PFSK-1 (cell line): ENCODE measurements at regions not wholly inside any gene's neighbourhood (a gene's known extent, or its start where the extent isn't known, plus 50 kb on each side); places are given as distances from the start of the nearest gene placed in this dataset.

Experiments used
- FOXP2 ChIP-seq: optimal IDR thresholded peaks from 2 replicates; pipeline ENCODE3; 2011; ENCODE audit warnings: borderline replicate concordance, control low read depth, inconsistent platforms; ENCODE audit not compliant: insufficient read depth; ENCODE audit errors: extremely low read length, extremely low read depth
- POLR2AphosphoS5 ChIP-seq: IDR thresholded peaks from 2 replicates; pipeline ENCODE4 v1.6.1; 2012; ENCODE audit warnings: low read depth, mild to moderate bottlenecking, control low read depth, low read length, moderate library complexity
- SIN3A ChIP-seq: IDR thresholded peaks from 2 replicates; pipeline ENCODE4 v1.6.1; 2012; ENCODE audit warnings: mild to moderate bottlenecking, low read length, moderate library complexity, borderline replicate concordance; ENCODE audit not compliant: insufficient read depth
- TAF1 ChIP-seq: IDR thresholded peaks from 2 replicates; pipeline ENCODE4 v1.6.1; 2012; ENCODE audit warnings: low read length, control low read depth, borderline replicate concordance; ENCODE audit not compliant: insufficient read depth
- TF ChIP-seq, protein P1 (sequence below), 2 experiments: IDR thresholded peaks; 2 replicates each; pipeline versions ENCODE4 v1.6.1 to v1.8.0; 2011 to 2012; ENCODE audit warnings: low read depth in 2 of 2, low read length in 2 of 2, control low read depth in 1 of 2, inconsistent platforms in 1 of 2, mild to moderate bottlenecking in 1 of 2, moderate library complexity in 1 of 2; ENCODE audit not compliant: insufficient read depth in 1 of 2

DNA sequence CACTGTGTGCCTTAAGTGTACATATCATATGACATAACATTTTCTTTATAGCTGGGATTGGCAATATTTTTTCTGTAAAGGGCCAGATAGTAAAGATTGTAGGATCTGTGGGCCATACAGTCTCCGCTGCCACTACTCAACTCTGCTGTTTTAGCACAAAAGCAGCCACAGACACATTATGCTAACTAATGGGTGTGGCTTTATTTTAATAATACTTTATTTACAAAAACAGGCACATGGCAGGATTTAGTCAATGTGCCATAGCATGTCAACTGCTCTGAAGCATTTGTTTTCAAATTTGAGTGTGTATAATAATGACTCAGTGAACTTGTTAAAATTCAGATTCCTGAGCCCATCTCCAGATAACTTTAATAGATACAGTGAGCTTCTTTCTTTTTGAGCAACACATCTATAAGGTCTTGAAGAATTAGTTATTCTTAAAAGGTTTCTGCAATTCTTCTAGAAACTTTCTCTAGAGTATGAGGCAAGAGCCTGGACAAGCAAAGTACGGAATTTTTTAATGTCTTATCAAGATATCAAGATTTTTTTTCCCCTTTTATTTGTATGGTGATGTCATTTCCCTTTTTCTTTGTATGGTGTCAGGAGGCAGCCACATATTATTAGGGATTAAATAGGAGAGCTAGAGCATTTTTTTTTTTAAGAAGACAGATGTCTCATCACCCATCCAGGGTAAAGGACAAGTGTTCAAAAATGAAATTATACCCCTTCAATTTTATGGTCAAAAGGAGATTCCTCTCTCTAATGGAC, 518.3 kb downstream of the DHX35 start:
- TF ChIP-seq, protein P1, sequence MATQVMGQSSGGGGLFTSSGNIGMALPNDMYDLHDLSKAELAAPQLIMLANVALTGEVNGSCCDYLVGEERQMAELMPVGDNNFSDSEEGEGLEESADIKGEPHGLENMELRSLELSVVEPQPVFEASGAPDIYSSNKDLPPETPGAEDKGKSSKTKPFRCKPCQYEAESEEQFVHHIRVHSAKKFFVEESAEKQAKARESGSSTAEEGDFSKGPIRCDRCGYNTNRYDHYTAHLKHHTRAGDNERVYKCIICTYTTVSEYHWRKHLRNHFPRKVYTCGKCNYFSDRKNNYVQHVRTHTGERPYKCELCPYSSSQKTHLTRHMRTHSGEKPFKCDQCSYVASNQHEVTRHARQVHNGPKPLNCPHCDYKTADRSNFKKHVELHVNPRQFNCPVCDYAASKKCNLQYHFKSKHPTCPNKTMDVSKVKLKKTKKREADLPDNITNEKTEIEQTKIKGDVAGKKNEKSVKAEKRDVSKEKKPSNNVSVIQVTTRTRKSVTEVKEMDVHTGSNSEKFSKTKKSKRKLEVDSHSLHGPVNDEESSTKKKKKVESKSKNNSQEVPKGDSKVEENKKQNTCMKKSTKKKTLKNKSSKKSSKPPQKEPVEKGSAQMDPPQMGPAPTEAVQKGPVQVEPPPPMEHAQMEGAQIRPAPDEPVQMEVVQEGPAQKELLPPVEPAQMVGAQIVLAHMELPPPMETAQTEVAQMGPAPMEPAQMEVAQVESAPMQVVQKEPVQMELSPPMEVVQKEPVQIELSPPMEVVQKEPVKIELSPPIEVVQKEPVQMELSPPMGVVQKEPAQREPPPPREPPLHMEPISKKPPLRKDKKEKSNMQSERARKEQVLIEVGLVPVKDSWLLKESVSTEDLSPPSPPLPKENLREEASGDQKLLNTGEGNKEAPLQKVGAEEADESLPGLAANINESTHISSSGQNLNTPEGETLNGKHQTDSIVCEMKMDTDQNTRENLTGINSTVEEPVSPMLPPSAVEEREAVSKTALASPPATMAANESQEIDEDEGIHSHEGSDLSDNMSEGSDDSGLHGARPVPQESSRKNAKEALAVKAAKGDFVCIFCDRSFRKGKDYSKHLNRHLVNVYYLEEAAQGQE (IDR thresholded peaks at IDR 0.05; ENCODE audit: insufficient read depth in 1 of 2, low read depth in 2 of 2, low read length in 2 of 2): no peak
- no peak for TF ChIP-seq FOXP2
- TF ChIP-seq SIN3A: no peak
- no peak for TF ChIP-seq TAF1
- TF ChIP-seq POLR2AphosphoS5: no peak

DNA sequence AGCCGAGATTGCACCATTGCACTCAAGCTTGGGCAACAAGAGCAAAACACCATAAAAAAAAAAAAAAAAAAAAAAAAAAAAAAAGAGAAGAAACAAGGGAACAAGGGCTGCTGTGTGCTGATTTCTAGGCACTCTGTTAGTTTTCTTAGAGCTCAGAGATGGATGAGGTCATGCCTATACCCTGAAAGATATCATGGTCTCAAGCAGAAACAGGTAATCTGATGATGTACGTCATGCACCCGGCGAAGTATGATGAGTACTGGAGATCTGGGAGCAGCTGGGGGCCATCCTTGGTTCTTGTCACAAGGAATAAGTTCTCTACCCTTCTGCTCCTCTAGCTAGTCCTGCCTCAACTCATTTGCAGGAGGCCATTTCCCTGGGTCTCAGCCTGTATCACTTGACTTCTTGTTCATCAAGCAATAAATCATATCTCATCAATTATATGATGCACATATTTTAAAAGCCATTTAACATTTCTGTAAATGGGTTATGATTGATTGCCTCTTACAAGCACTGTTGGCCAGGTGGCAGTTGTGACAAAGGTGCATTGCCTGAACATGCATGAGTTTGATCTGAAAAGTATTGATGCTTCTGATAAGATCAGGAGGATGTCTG, 517.2 kb downstream of the DHX35 start:
- no peak for TF ChIP-seq FOXP2
- TF ChIP-seq, protein P1 (IDR thresholded peaks at IDR 0.05; ENCODE audit: insufficient read depth in 1 of 2, low read depth in 2 of 2, low read length in 2 of 2): no peak
- no peak for TF ChIP-seq TAF1
- TF ChIP-seq SIN3A: no peak
- no peak for TF ChIP-seq POLR2AphosphoS5

DNA sequence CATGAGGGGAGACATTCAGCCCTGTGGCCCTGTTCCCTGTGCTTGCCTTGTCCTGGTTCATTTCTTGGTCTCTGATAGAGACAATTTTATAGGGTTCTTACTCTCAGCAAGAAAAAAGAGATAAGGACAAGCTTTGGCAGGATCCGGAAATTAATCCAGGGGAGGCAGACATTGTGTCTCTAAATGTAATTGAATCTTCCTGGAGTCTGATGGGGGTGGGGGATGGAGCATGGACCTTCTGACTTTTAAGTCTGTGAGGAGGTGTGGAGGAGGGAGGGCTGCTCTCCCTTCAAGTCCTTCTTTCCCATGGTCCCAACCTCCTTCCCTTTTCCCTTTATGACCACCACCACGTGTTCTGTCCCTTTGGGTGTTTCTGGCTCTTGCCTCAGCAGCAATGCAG, 512.7 kb downstream of the DHX35 start:
- no peak for TF ChIP-seq POLR2AphosphoS5
- TF ChIP-seq FOXP2: no peak
- TF ChIP-seq, protein P1 (IDR thresholded peaks at IDR 0.05; ENCODE audit: insufficient read depth in 1 of 2, low read depth in 2 of 2, low read length in 2 of 2): no peak
- TF ChIP-seq TAF1: no peak
- no peak for TF ChIP-seq SIN3A

DNA sequence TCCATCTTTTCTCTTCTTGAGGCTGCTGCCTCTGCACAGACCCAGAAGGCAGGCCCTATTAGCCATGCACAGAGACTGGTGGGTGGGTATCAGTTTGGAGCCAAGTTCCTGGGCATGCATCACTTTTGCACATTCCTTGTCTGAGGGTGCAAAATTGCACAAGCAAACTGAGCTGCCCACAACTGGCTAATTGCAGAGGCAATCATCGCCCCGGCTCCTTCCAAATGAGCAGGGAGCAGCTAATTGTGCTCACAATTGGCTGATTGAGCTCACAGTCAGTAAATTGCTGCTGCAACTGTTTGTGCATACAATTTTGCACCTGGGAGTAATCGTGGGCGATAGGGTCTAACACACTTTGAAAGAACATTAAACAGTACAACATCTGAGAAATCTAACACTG, 511.4 kb downstream of the DHX35 start:
- TF ChIP-seq, protein P1 (IDR thresholded peaks at IDR 0.05; ENCODE audit: insufficient read depth in 1 of 2, low read depth in 2 of 2, low read length in 2 of 2): no peak
